GM12874 (cell line): ENCODE measurements at regions not wholly inside any gene's neighbourhood (a gene's known extent, or its start where the extent isn't known, plus 50 kb on each side); places are given as distances from the start of the nearest gene placed in this dataset.

Source experiments
- CTCF ChIP-seq: IDR thresholded peaks from 2 replicates; pipeline ENCODE4 v1.5.1; 2011; ENCODE audit warnings: low read depth, mild to moderate bottlenecking, control low read depth, low read length, moderate library complexity; ENCODE audit not compliant: insufficient read depth

- TF ChIP-seq CTCF: no peak
Measured at GRCh38 chr11:11038782-11039181, 180.9 kb upstream of the ZBED5 start.

GRCh38 chr11:11038352-11038751 is 180.5 kb upstream of the ZBED5 start:
- TF ChIP-seq CTCF: no peak

GRCh38 chr11:11036848-11037732 is 179.2 kb upstream of the ZBED5 start:
- TF ChIP-seq CTCF: peak; percentile 63

- TF ChIP-seq CTCF: no peak
Measured at GRCh38 chr11:11036185-11036847, 178.5 kb upstream of the ZBED5 start.

- TF ChIP-seq CTCF: no peak
Measured at GRCh38 chr11:11035331-11035730, 177.5 kb upstream of the ZBED5 start.

- no peak for TF ChIP-seq CTCF
Measured at GRCh38 chr11:11034476-11034875, 176.6 kb upstream of the ZBED5 start.

- no peak for TF ChIP-seq CTCF
Measured at GRCh38 chr11:11032066-11032465, 174.2 kb upstream of the ZBED5 start.
